HG02884 (cell line): ENCODE measurements at regions not wholly inside any gene's neighbourhood (a gene's known extent, or its start where the extent isn't known, plus 50 kb on each side); places are given as distances from the start of the nearest gene placed in this dataset.

ENCODE experiments used
- ATAC-seq: cut with Tn5 transposase; IDR thresholded peaks from one replicate; pipeline ENCODE4 v1.9.1; 2021; ENCODE audit warnings: mild to moderate bottlenecking, moderate library complexity; ENCODE audit not compliant: unreplicated experiment

DNA sequence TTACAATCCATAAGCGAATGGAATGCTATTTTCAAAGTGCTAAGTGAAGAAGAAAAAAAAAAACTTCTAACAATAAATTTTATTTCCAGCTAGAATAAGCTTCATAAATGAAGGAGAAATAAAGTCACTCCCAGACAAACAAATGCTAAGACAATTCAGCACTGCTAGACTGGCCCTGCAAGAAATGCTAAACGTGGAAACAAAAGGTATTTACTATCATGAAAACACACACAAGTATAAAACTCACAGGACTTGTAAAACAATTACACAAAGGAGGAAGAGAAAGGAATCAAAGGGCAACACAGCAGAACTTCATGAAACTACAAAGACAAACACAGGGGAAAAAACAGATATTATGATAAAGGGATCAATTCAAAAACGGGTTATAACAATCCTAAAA, 85.8 kb upstream of the NELL2 start:
- no peak for ATAC-seq

DNA sequence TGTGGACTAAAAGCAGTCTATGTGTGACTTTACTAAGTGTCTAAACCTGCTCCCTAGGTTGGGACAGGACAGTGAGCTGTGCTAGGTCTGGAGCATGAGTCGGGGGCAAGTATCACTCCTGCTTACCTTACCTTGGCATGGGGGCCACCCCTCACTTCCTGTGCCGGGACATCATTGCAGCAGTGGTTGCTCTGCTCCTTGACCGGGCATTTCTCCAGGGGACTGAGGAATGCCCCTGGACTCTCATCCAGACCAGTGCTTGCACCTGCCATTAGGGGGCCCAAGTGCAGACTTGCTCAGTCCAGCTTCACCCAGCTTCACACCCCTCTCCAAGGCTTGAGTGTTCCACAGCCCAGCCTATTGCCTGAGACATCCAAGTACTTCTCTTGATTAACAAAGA, 84.7 kb upstream of the NELL2 start:
- ATAC-seq: no peak

DNA sequence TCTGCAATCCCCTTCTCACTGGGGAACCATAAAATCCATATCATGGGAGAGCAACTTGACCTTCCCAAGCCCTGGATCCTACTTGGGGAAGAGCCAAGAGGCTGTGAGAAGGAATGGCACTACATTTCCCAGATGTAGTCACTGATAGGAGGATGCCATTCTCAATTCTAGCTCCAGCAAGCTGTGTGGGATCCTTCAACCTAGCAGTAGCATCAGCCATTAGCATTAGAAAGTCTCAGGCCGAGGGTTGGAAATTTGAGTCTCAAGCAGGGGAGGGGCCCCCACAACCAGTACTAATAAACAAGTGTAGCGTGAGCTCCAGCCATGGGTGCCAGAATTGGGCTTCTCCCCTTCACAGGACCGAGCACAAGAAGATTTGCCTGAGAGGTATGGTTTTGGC, 84.3 kb upstream of the NELL2 start:
- no peak for ATAC-seq

DNA sequence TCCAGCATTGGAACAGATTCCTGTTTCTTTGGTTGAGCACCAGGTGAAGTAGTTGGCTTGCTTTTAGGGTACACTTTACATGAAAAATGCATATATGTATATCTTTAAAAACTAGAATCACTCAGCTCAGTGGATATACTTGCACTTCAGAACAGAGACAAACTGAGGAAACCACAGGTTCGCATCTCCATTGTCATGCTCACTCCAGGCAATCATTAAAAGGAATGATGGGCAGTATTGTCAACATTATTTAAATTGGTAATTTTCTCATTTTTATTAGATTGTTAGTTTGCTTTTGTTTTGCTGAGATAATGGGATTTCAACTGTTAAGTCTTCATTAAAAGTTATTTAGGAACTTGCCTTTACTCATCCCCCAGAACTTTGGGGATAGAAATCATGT, 71.0 kb upstream of the NELL2 start:
- no peak for ATAC-seq

DNA sequence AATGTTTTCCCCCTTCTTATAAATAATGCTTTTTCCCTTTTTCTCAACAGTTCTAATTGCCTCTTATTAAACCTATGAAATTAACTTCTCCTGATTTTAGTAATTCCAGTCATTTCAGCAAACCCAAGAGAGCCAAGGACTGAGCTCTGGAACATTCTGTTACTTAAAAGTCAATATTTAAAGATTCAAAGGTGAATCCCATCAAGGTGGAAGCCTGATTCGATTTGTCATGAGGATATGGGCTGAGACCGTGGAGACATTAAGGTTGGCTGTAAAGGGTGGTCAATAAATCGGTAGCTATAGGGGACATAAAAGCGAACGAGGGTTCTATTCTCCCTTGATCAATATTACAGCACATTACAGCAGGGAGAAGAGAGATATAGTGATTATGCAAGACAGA, 66.6 kb upstream of the NELL2 start:
- ATAC-seq: no peak

DNA sequence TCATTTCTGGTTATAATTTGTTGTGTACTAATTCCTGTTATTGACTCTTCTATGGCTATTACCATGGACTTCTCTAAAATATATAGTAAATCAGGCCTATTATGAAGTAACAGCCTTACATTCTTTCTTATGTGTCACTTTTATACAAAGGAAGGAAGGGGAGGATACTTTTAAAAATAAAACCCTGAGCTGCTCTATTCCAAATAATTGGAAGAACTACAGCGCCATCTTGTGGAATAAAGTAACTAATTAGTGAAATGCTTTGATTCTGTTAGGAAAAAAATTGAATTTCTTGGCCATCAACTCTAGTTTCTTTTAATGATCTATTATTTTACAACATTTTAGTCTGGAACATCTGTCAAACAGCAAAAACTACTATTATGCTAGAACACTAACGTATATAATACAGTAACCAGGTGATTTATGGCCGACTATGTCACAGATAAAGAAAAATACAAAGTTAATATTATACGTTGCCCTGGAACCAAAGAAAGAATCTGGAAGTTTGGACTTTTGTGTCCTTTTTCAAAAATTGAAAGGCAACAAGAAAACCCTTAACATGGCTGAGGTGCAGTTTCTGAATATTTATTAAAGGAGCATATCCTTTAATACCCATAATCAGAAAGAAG, 55.0 kb upstream of the NELL2 start:
- peak; percentile 57 for ATAC-seq

DNA sequence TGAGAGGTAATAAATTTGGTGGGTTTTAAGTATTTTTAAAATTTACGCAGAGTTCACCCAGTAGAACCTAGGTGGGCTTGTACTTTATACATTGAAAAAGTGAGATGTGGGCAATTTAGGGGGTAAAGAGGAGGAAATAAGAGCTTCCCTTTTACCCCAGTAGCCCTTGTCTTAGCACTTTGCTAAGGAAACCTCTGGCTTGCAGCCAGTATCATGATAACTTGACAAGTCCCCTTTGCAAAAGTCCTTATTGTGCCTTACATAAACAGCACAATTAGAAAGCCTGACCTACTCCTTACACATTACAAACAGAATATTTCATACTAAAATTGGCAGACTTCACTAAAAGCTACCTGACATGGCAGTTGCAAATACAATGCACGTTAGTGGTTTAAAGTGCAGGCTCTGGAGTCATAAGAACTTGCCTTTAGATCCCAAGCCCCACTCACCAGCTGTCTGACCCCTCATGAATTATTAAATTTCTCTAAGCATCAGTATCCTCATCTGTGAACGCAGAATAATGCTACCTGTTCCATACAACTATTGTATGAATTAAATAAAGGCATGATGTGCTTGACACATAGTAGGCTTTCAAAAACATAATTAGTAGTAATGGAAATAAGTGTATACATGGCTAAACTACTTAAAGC, 53.2 kb upstream of the NELL2 start:
- ATAC-seq: no peak
